Ovary (tissue), 7 donors: ENCODE measurements at regions not wholly inside any gene's neighbourhood (a gene's known extent, or its start where the extent isn't known, plus 50 kb on each side); places are given as distances from the start of the nearest gene placed in this dataset.
"Not testable (repeated sequence)": the region's sequence is repeated elsewhere in the genome, so short reads cannot be mapped to it uniquely, and the experiment has no call there.

Source experiments
- DNase-seq, 5 donors: peaks; one replicate each; pipeline ENCODE4 v3.0.0-alpha.2; 2019 to 2020
- H3K27ac ChIP-seq, 2 donors: fragments of 200-600 bp; one replicate each; pipeline versions ENCODE4 v1.5.1 to v1.8.0; 2019 to 2022
- H3K27me3 ChIP-seq: fragments of 200-600 bp; one replicate; pipeline ENCODE4 v1.8.0; 2022
- H3K36me3 ChIP-seq: fragments of 200-600 bp; sonication (generic); one replicate; pipeline ENCODE4 v1.5.1; 2019
- H3K4me1 ChIP-seq: one replicate; pipeline ENCODE4 v1.8.1; 2013; ENCODE audit warnings: mild to moderate bottlenecking, moderate library complexity; ENCODE audit not compliant: insufficient read depth
- H3K4me3 ChIP-seq: fragments of 200-600 bp; sonication (generic); one replicate; pipeline ENCODE4 v1.5.1; 2017
- H3K9me3 ChIP-seq, 2 donors: fragments of 200-600 bp in 1 of 2; sonication (generic) in 1 of 2; one replicate each; pipeline versions ENCODE4 v1.5.1 to v1.8.1; 2013 to 2019; ENCODE audit warnings: mild to moderate bottlenecking in 1 of 2, moderate library complexity in 1 of 2
- CTCF ChIP-seq, 3 donors: fragments of 450-650 bp in 2 of 3; fragments of 200-600 bp in 1 of 3; IDR thresholded peaks; one replicate each; pipeline versions ENCODE4 v1.5.1 to v1.8.0; 2016 to 2022; ENCODE audit warnings: antibody characterized with exemption in 3 of 3, mild to moderate bottlenecking in 1 of 3
- EP300 ChIP-seq: sonication (generic); formaldehyde crosslinking; IDR thresholded peaks from one replicate; pipeline ENCODE4 v1.6.1; 2017; ENCODE audit warnings: antibody characterized with exemption
- POLR2A ChIP-seq: fragments of 450-650 bp; IDR thresholded peaks from one replicate; pipeline ENCODE4 v1.6.1; 2017; ENCODE audit warnings: antibody characterized with exemption, mild to moderate bottlenecking, moderate library complexity
- WGBS, 3 donors: extraction: QIAGEN DNeasy Blood & Tissue Kit in 1 of 3; methylation state at CpG; one replicate each; pipeline versions ENCODE4 v1.1.5 to v1.1.7; 2013 to 2017; 5-methylcytosine and 5-hydroxymethylcytosine counted together
- intact Hi-C, 4 donors: fragments of 100-400 bp; cut with DNase I; formaldehyde crosslinking; loops; one replicate each; pipeline versions ENCODE4 v1.11.0 to v1.15.1; 2022 to 2023
- donor health status: DM: no; HTN: no; CAD: no; lungs with moderate emphysema.
- donor health status: DM: no; HTN: no; CAD: no.
- donor health status: Bipolar disorder and iron deficiency.
- donor health status: DM: no; HTN: no; CAD: no.
- donor health status: DM: yes; HTN: yes; CAD: no.

GRCh38 chr14:27836386-27836785, 930.2 kb upstream of the FOXG1 start:
- H3K27me3 ChIP-seq, result no peaks in the 10 kb centered on the region
- no peaks in the 10 kb centered on the region for H3K9me3 ChIP-seq
- no peaks in the 10 kb centered on the region for H3K36me3 ChIP-seq
- no peak overlapping the region for H3K4me3 ChIP-seq
- no peak overlapping the region for H3K27ac ChIP-seq
- H3K4me1 ChIP-seq, result no peaks in the 10 kb centered on the region
- intact Hi-C loops, result no loop called here
- no peak for DNase-seq
- TF ChIP-seq POLR2A (no peak), CTCF (IDR thresholded peaks at IDR 0.05) (no peak), EP300 (no peak)

- Histone ChIP-seq H3K36me3 (no peaks in the 10 kb centered on the region), H3K4me3 (no peak overlapping the region), H3K27me3 (no peaks in the 10 kb centered on the region), H3K9me3 (no peaks in the 10 kb centered on the region), H3K27ac (no peak overlapping the region), H3K4me1 (no peaks in the 10 kb centered on the region)
- WGBS, 3 donors, result 95 to 97% (median 96%) methylated on average over 47 to 54 of the region's 54 CpGs
- TF ChIP-seq POLR2A (no peak), CTCF (IDR thresholded peaks at IDR 0.05) (no peak), EP300 (no peak)
- DNase-seq, result no peak
- intact Hi-C loops, result no loop called here
Observed at GRCh38 chr14:27845241-27845850, 921.2 kb upstream of the FOXG1 start.

GRCh38 chr14:27845902-27846301, 920.7 kb upstream of the FOXG1 start:
- Histone ChIP-seq H3K36me3 (no peaks in the 10 kb centered on the region), H3K4me3 (no peak overlapping the region), H3K27me3 (no peaks in the 10 kb centered on the region), H3K27ac (no peak overlapping the region), H3K4me1 (no peaks in the 10 kb centered on the region), H3K9me3 (no peaks in the 10 kb centered on the region)
- WGBS, 3 donors, result 86 to 92% (median 91%) methylated on average over 8 of the region's 8 CpGs
- DNase-seq, result no peak
- TF ChIP-seq POLR2A (no peak), EP300 (no peak), CTCF (IDR thresholded peaks at IDR 0.05) (no peak)
- intact Hi-C loops, result no loop called here

GRCh38 chr14:27847480-27847879, 919.1 kb upstream of the FOXG1 start:
- DNase-seq, H3K36me3 ChIP-seq, intact Hi-C loops, H3K27me3 ChIP-seq, H3K4me3 ChIP-seq, H3K9me3 ChIP-seq, H3K4me1 ChIP-seq, H3K27ac ChIP-seq: not testable (repeated sequence)
- 89 to 96% (median 92%) methylated on average over 1 of the region's 1 CpG for WGBS, 3 donors

GRCh38 chr14:27849193-27849592, 917.4 kb upstream of the FOXG1 start:
- H3K4me1 ChIP-seq, H3K27me3 ChIP-seq, H3K4me3 ChIP-seq, intact Hi-C loops, DNase-seq, H3K27ac ChIP-seq, H3K36me3 ChIP-seq, H3K9me3 ChIP-seq: not testable (repeated sequence)

- H3K27me3 ChIP-seq, result no peaks in the 10 kb centered on the region
- no peaks in the 10 kb centered on the region for H3K9me3 ChIP-seq
- 34 to 40% (median 38%) methylated on average over 2 of the region's 2 CpGs for WGBS, 3 donors
- H3K4me3 ChIP-seq, result no peak overlapping the region
- no peak for DNase-seq
- no peak overlapping the region for H3K27ac ChIP-seq
- intact Hi-C loops, result no loop called here
- H3K4me1 ChIP-seq, result no peaks in the 10 kb centered on the region
- H3K36me3 ChIP-seq, result no peaks in the 10 kb centered on the region
- TF ChIP-seq EP300 (no peak), POLR2A (no peak), CTCF (IDR thresholded peaks at IDR 0.05) (no peak)
Observed at GRCh38 chr14:27862684-27863083, 903.9 kb upstream of the FOXG1 start.
